H1 (cell line): ENCODE measurements at regions not wholly inside any gene's neighbourhood (a gene's known extent, or its start where the extent isn't known, plus 50 kb on each side); places are given as distances from the start of the nearest gene placed in this dataset.

Experiments
- CTCF ChIA-PET: fragments of 300-600 bp; sonication (Branson Sonifier 250); formaldehyde crosslinking; loops from one replicate; lab custom pipeline; 2021; ENCODE audit not compliant: partially characterized antibody; lab: Charles Lee
- POLR2A ChIA-PET: fragments of 300-600 bp; sonication (Branson Sonifier 250); formaldehyde crosslinking; loops from one replicate; lab custom pipeline; 2021; ENCODE audit warnings: inconsistent platforms; ENCODE audit not compliant: partially characterized antibody; lab: Charles Lee
- DNase-seq, 2 experiments: peaks; one replicate each; pipeline versions ENCODE4 v3.0.0 to v3.0.0-alpha.2; 2010 to 2022; ENCODE audit warnings: low spot score in 2 of 2, low read depth in 1 of 2, mixed read lengths in 1 of 2
- FAIRE-seq: peaks from 2 replicates; lab custom pipeline; 2011; peaks lifted over from hg19 to GRCh38; lab: Jason Lieb, UNC
- H2AFZ ChIP-seq: 2 replicates; pipeline ENCODE4 v1.8.1; 2012; ENCODE audit warnings: low read length, inconsistent platforms
- H2AK5ac ChIP-seq: 2 replicates; pipeline ENCODE4 v1.6.1; 2013; ENCODE audit warnings: low read depth, low read length
- H2BK120ac ChIP-seq: replicated peaks from 2 replicates; pipeline ENCODE3; 2013; ENCODE audit warnings: low read depth, low read length, inconsistent platforms
- H2BK12ac ChIP-seq: 2 replicates; pipeline ENCODE4 v1.6.1; 2013; ENCODE audit warnings: low read depth, low read length
- H2BK15ac ChIP-seq: 2 replicates; pipeline ENCODE4 v1.6.1; 2013; ENCODE audit warnings: low read length
- H2BK20ac ChIP-seq: 2 replicates; pipeline ENCODE4 v1.6.1; 2013; ENCODE audit warnings: low read length
- H2BK5ac ChIP-seq: 2 replicates; pipeline ENCODE4 v1.6.1; 2013; ENCODE audit warnings: low read depth, low read length
- H3K14ac ChIP-seq: 2 replicates; pipeline ENCODE4 v1.6.1; 2013; ENCODE audit warnings: inconsistent platforms; ENCODE audit not compliant: insufficient read length
- H3K18ac ChIP-seq: 2 replicates; pipeline ENCODE4 v1.6.1; 2013; ENCODE audit warnings: low read length; ENCODE audit errors: extremely low read depth
- H3K23ac ChIP-seq: 2 replicates; pipeline ENCODE4 v1.6.1; 2013; ENCODE audit warnings: inconsistent platforms; ENCODE audit not compliant: insufficient read length
- H3K23me2 ChIP-seq: 2 replicates; pipeline ENCODE4 v1.6.1; 2013; ENCODE audit warnings: low read depth, low read length
- H3K27ac ChIP-seq: 2 replicates; pipeline ENCODE4 v1.6.1; 2011; ENCODE audit warnings: low read depth, low read length, inconsistent platforms
- H3K27me3 ChIP-seq, 4 experiments: replicated peaks in 1 of 4; 1 replicate in 1 of 4; 2 replicates in 3 of 4; pipeline versions ENCODE4 v1.6.1 to v1.8.1; 2011 to 2013; ENCODE audit warnings: low read length in 3 of 4, mild to moderate bottlenecking in 3 of 4, inconsistent platforms in 2 of 4, mixed read lengths in 2 of 4, moderate library complexity in 1 of 4; ENCODE audit not compliant: control insufficient read depth in 3 of 4, insufficient read depth in 3 of 4; ENCODE audit errors: extremely low read depth in 1 of 4
- H3K36me3 ChIP-seq, 4 experiments: 2 replicates each; pipeline versions ENCODE4 v1.6.1 to v1.8.1; 2011 to 2013; ENCODE audit warnings: mild to moderate bottlenecking in 4 of 4, low read length in 3 of 4, moderate library complexity in 2 of 4, control low read depth in 1 of 4, inconsistent platforms in 1 of 4; ENCODE audit not compliant: insufficient read depth in 4 of 4, control insufficient read depth in 2 of 4
- H3K4ac ChIP-seq: replicated peaks from 2 replicates; pipeline ENCODE3; 2013; ENCODE audit warnings: low read length, low read depth, mixed read lengths, inconsistent platforms; ENCODE audit not compliant: insufficient read length
- H3K4me1 ChIP-seq, 4 experiments: replicated peaks in 1 of 4; 1 replicate in 1 of 4; 2 replicates in 3 of 4; pipeline versions ENCODE4 v1.6.1 to v1.8.1; 2011 to 2013; ENCODE audit warnings: low read length in 3 of 4, inconsistent platforms in 2 of 4, mixed read lengths in 1 of 4; ENCODE audit not compliant: insufficient read depth in 4 of 4, control insufficient read depth in 3 of 4
- H3K4me2 ChIP-seq, 2 experiments: 2 replicates each; pipeline versions ENCODE4 v1.6.1 to v1.8.1; 2011 to 2013; ENCODE audit warnings: low read depth in 2 of 2, low read length in 2 of 2, control low read depth in 1 of 2, inconsistent platforms in 1 of 2, mild to moderate bottlenecking in 1 of 2; ENCODE audit not compliant: insufficient read depth in 1 of 2
- H3K4me3 ChIP-seq, 4 experiments: fragments of 200-600, 300-600 bp in 1 of 4; sonication (generic), shearing (Covaris generic), sonication (Bioruptor Twin) in 1 of 4; 2 replicates each; pipeline versions ENCODE4 v1.5.1 to v1.8.1; 2011 to 2016; ENCODE audit warnings: low read length in 4 of 4, low read depth in 3 of 4, control low read depth in 2 of 4, inconsistent platforms in 2 of 4, mild to moderate bottlenecking in 2 of 4, mixed read lengths in 1 of 4, moderate library complexity in 1 of 4; ENCODE audit not compliant: insufficient read depth in 2 of 4; ENCODE audit errors: extremely low read depth in 1 of 4
- H3K56ac ChIP-seq: replicated peaks from 2 replicates; pipeline ENCODE3; 2013; ENCODE audit warnings: low read depth, mild to moderate bottlenecking, mixed read lengths, low read length, inconsistent platforms; ENCODE audit not compliant: insufficient read length
- H3K79me1 ChIP-seq: 2 replicates; pipeline ENCODE4 v1.6.1; 2013; ENCODE audit warnings: low read depth, low read length, control low read depth
- H3K79me2 ChIP-seq, 2 experiments: 2 replicates each; pipeline versions ENCODE4 v1.6.1 to v1.8.1; 2012 to 2013; ENCODE audit warnings: low read length in 2 of 2, mild to moderate bottlenecking in 2 of 2, inconsistent platforms in 1 of 2; ENCODE audit not compliant: insufficient read depth in 2 of 2, control insufficient read depth in 1 of 2
- H3K9ac ChIP-seq, 4 experiments: replicated peaks in 1 of 4; 1 replicate in 1 of 4; 2 replicates in 3 of 4; pipeline versions ENCODE4 v1.6.1 to v1.8.1; 2011 to 2013; ENCODE audit warnings: low read depth in 3 of 4, low read length in 3 of 4, control low read depth in 2 of 4, mild to moderate bottlenecking in 2 of 4, moderate library complexity in 2 of 4, inconsistent platforms in 1 of 4; ENCODE audit errors: extremely low read depth in 1 of 4
- H3K9me3 ChIP-seq, 2 experiments: 2 replicates each; pipeline versions ENCODE4 v1.6.1 to v1.8.1; 2012 to 2013; ENCODE audit warnings: mild to moderate bottlenecking in 2 of 2, moderate library complexity in 2 of 2, control low read depth in 1 of 2, inconsistent platforms in 1 of 2, low read depth in 1 of 2, low read length in 1 of 2, mixed read lengths in 1 of 2; ENCODE audit not compliant: insufficient read depth in 2 of 2
- H4K20me1 ChIP-seq, 2 experiments: replicated peaks in 1 of 2; 2 replicates each; pipeline versions ENCODE3 to v1.8.1; 2011 to 2013; ENCODE audit warnings: inconsistent platforms in 2 of 2, low read length in 2 of 2, mild to moderate bottlenecking in 1 of 2; ENCODE audit not compliant: insufficient read depth in 2 of 2, control insufficient read depth in 1 of 2
- H4K5ac ChIP-seq: 2 replicates; pipeline ENCODE4 v1.6.1; 2013; ENCODE audit warnings: low read length, low read depth, mixed read lengths, inconsistent platforms; ENCODE audit not compliant: insufficient read length
- H4K8ac ChIP-seq: 2 replicates; pipeline ENCODE4 v1.8.0; 2013; ENCODE audit warnings: mild to moderate bottlenecking, moderate library complexity, low read length, inconsistent platforms; ENCODE audit not compliant: insufficient read depth; ENCODE audit errors: extremely low read depth
- H4K91ac ChIP-seq: replicated peaks from 2 replicates; pipeline ENCODE3; 2013; ENCODE audit warnings: low read length, mixed read lengths, inconsistent platforms; ENCODE audit not compliant: insufficient read length
- CEBPB ChIP-seq: IDR thresholded peaks from 2 replicates; pipeline ENCODE4 v1.6.1; 2012; ENCODE audit warnings: low read depth, low read length
- CHD1 ChIP-seq: IDR thresholded peaks from 2 replicates; pipeline ENCODE4 v1.6.1; 2012; ENCODE audit warnings: low read depth, low read length, improper control_type of control experiment
- EGR1 ChIP-seq: IDR thresholded peaks from 2 replicates; pipeline ENCODE4 v1.6.1; 2011; ENCODE audit warnings: low read depth, low read length, borderline replicate concordance
- EP300 ChIP-seq, 2 experiments: IDR thresholded peaks; 1 replicate in 1 of 2; 2 replicates in 1 of 2; pipeline ENCODE4 v1.6.1; 2011 to 2012; ENCODE audit warnings: low read depth in 2 of 2, low read length in 2 of 2, mild to moderate bottlenecking in 2 of 2, borderline replicate concordance in 1 of 2, inconsistent platforms in 1 of 2, moderate library complexity in 1 of 2
- GTF2F1 ChIP-seq: IDR thresholded peaks from 2 replicates; pipeline ENCODE4 v1.6.1; 2012; ENCODE audit warnings: low read depth, low read length, improper control_type of control experiment, borderline replicate concordance
- NRF1 ChIP-seq: IDR thresholded peaks from 2 replicates; pipeline ENCODE4 v1.6.1; 2011; ENCODE audit warnings: mild to moderate bottlenecking, low read depth, low read length, improper control_type of control experiment
- POLR2AphosphoS5 ChIP-seq: IDR thresholded peaks from 2 replicates; pipeline ENCODE4 v1.6.1; 2011; ENCODE audit warnings: low read depth, low read length
- SIX5 ChIP-seq: IDR thresholded peaks from 2 replicates; pipeline ENCODE4 v1.6.1; 2011; ENCODE audit warnings: mild to moderate bottlenecking, low read depth, low read length
- SP1 ChIP-seq: IDR thresholded peaks from 2 replicates; pipeline ENCODE4 v1.6.1; 2011; ENCODE audit warnings: low read depth, low read length
- TAF1 ChIP-seq: IDR thresholded peaks from 2 replicates; pipeline ENCODE4 v1.6.1; 2011; ENCODE audit warnings: mild to moderate bottlenecking, low read depth, low read length
- TAF7 ChIP-seq: optimal IDR thresholded peaks from 2 replicates; pipeline ENCODE3; 2011; ENCODE audit warnings: low read depth, mild to moderate bottlenecking, inconsistent platforms, low read length, moderate library complexity, borderline replicate concordance
- TCF12 ChIP-seq: IDR thresholded peaks from 2 replicates; pipeline ENCODE4 v1.6.1; 2011; ENCODE audit warnings: low read depth, mild to moderate bottlenecking, low read length
- WGBS, 2 experiments: shearing (Covaris generic) in 1 of 2; methylation state at CpG; one replicate each; pipeline versions ENCODE4 v1.1.6 to v1.1.7; 2013 to 2015; ENCODE audit warnings: low lambda C conversion rate in 2 of 2, mixed read lengths in 2 of 2, inconsistent platforms in 1 of 2, low coverage in 1 of 2, missing lambda C conversion rate in 1 of 2; ENCODE audit not compliant: insufficient replicate concordance in 2 of 2, insufficient coverage in 1 of 2, insufficient read length in 1 of 2; ENCODE audit errors: extremely low coverage in 1 of 2, missing lambda C conversion rate in 1 of 2; 5-methylcytosine and 5-hydroxymethylcytosine counted together
- TF ChIP-seq, protein P1 (sequence below): IDR thresholded peaks from 2 replicates; pipeline ENCODE4 v1.6.1; 2012; ENCODE audit warnings: low read length, inconsistent platforms

DNA sequence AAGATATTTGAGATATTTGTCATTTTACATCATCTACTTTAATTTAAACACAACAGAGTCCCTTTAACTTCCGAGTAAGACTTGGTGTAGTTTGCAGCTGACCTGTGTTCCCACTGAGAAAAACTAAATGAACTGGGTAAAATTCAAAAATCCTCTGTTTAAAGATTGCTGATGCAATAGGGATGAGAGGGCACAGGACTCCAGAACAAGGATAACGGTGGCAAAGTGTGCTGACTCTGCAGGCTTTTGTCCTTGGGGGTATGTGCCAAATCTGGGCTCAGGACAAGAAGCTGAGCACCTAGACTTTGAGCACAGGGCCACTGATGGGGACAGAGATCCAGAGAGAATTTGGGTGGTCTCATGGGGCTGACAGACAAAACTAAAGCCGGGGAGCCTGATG is 156.8 kb downstream of the CCDC71L start:
- H3K79me2 ChIP-seq = no peaks in the 10 kb centered on the region
- H3K4ac ChIP-seq = no peak overlapping the region
- no peak overlapping the region for H4K5ac ChIP-seq
- no peak overlapping the region for H3K4me2 ChIP-seq
- no peak overlapping the region for H2AFZ ChIP-seq
- H4K20me1 ChIP-seq = no peaks in the 10 kb centered on the region
- no peak overlapping the region for H2BK20ac ChIP-seq
- no peak overlapping the region for H3K18ac ChIP-seq
- H3K23ac ChIP-seq = no peak overlapping the region
- no peak overlapping the region for H3K14ac ChIP-seq
- DNase-seq (no peak), FAIRE-seq (no peak)
- no peak overlapping the region for H2BK12ac ChIP-seq
- H4K8ac ChIP-seq = no peak overlapping the region
- no peak overlapping the region for H3K9ac ChIP-seq
- H3K36me3 ChIP-seq = no peaks in the 10 kb centered on the region
- no peak overlapping the region for H3K27ac ChIP-seq
- no peaks in the 10 kb centered on the region for H3K79me1 ChIP-seq
- H2BK15ac ChIP-seq = no peak overlapping the region
- no peaks in the 10 kb centered on the region for H3K23me2 ChIP-seq
- H3K56ac ChIP-seq = no peak overlapping the region
- H2BK120ac ChIP-seq = no peak overlapping the region
- H2BK5ac ChIP-seq = no peak overlapping the region
- WGBS, 2 experiments = 94% methylated on average over 3 of the region's 3 CpGs; no CpG with 5 or more reads in 1 of the 2 experiments
- no peak overlapping the region for H2AK5ac ChIP-seq
- no peaks in the 10 kb centered on the region for H3K4me1 ChIP-seq
- no peak overlapping the region for H4K91ac ChIP-seq
- H3K27me3 ChIP-seq = no peaks in the 10 kb centered on the region
- ChIA-PET CTCF (interaction anchor here (1.1 kb wide), 1 partner anchor 11 kb away, joined by 4 read pairs; no protein-coding TSS in a partner anchor), POLR2A (no interaction called here)
- H3K4me3 ChIP-seq = no peak overlapping the region
- H3K9me3 ChIP-seq = no peaks in the 10 kb centered on the region
- TF ChIP-seq TAF1 = no peak
- TF ChIP-seq EGR1 = no peak
- TF ChIP-seq NRF1 = no peak
- no peak for TF ChIP-seq CEBPB
- TF ChIP-seq SP1 = no peak
- TF ChIP-seq SIX5 = no peak
- TF ChIP-seq POLR2AphosphoS5 = no peak
- no peak for TF ChIP-seq CHD1
- no peak for TF ChIP-seq GTF2F1
- TF ChIP-seq, protein P1, sequence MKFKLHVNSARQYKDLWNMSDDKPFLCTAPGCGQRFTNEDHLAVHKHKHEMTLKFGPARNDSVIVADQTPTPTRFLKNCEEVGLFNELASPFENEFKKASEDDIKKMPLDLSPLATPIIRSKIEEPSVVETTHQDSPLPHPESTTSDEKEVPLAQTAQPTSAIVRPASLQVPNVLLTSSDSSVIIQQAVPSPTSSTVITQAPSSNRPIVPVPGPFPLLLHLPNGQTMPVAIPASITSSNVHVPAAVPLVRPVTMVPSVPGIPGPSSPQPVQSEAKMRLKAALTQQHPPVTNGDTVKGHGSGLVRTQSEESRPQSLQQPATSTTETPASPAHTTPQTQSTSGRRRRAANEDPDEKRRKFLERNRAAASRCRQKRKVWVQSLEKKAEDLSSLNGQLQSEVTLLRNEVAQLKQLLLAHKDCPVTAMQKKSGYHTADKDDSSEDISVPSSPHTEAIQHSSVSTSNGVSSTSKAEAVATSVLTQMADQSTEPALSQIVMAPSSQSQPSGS = no peak
- TF ChIP-seq TCF12 = no peak
- no peak for TF ChIP-seq EP300 (IDR thresholded peaks at IDR 0.05; ENCODE audit: borderline replicate concordance in 1 of 2, low read depth in 2 of 2, low read length in 2 of 2)
- no peak for TF ChIP-seq TAF7
